Fibroblast of skin of right quadriceps (primary cell): ENCODE measurements at regions not wholly inside any gene's neighbourhood (a gene's known extent, or its start where the extent isn't known, plus 50 kb on each side); places are given as distances from the start of the nearest gene placed in this dataset.
A peak's percentile ranks its signal among the peaks of the same experiment; 100 is the strongest.

Experiments used
- DNase-seq: peaks from one replicate; pipeline ENCODE4 v3.0.0-alpha.2; 2013

GRCh38 chr2:120554625-120555032, 181.0 kb upstream of the GLI2 start:
- no peak for DNase-seq

- DNase-seq: no peak
Measured at GRCh38 chr2:120555092-120555491, 180.6 kb upstream of the GLI2 start.

- DNase-seq: no peak
Measured at GRCh38 chr2:120556911-120557310, 178.8 kb upstream of the GLI2 start.

GRCh38 chr2:120558847-120559246, 176.8 kb upstream of the GLI2 start:
- no peak for DNase-seq

- DNase-seq: peak; percentile 99
Measured at GRCh38 chr2:120559401-120559800, 176.3 kb upstream of the GLI2 start.

- no peak for DNase-seq
Measured at GRCh38 chr2:120560330-120560729, 175.3 kb upstream of the GLI2 start.

GRCh38 chr2:120561379-120562035, 174.2 kb upstream of the GLI2 start:
- no peak for DNase-seq

- no peak for DNase-seq
Measured at GRCh38 chr2:120562218-120563005, 173.3 kb upstream of the GLI2 start.

GRCh38 chr2:120563616-120564015, 172.1 kb upstream of the GLI2 start:
- DNase-seq: no peak

GRCh38 chr2:120564213-120565094, 171.2 kb upstream of the GLI2 start:
- no peak for DNase-seq

- no peak for DNase-seq
Measured at GRCh38 chr2:120565095-120565460, 170.6 kb upstream of the GLI2 start.

- DNase-seq: no peak
Measured at GRCh38 chr2:120565929-120566328, 169.7 kb upstream of the GLI2 start.

GRCh38 chr2:120566331-120567035, 169.2 kb upstream of the GLI2 start:
- peak; percentile 48 for DNase-seq

GRCh38 chr2:120567128-120567527, 168.5 kb upstream of the GLI2 start:
- DNase-seq: no peak

- no peak for DNase-seq
Measured at GRCh38 chr2:120568089-120568974, 167.3 kb upstream of the GLI2 start.

- DNase-seq: no peak
Measured at GRCh38 chr2:120568975-120569268, 166.7 kb upstream of the GLI2 start.

GRCh38 chr2:120570001-120570400, 165.7 kb upstream of the GLI2 start:
- no peak for DNase-seq

GRCh38 chr2:120570546-120570945, 165.1 kb upstream of the GLI2 start:
- no peak for DNase-seq

- DNase-seq: no peak
Measured at GRCh38 chr2:120571015-120571728, 164.5 kb upstream of the GLI2 start.

- DNase-seq: no peak
Measured at GRCh38 chr2:120572226-120572625, 163.4 kb upstream of the GLI2 start.

GRCh38 chr2:120574620-120575019, 161.0 kb upstream of the GLI2 start:
- no peak for DNase-seq
